SK-N-MC (cell line): ENCODE measurements at regions not wholly inside any gene's neighbourhood (a gene's known extent, or its start where the extent isn't known, plus 50 kb on each side); places are given as distances from the start of the nearest gene placed in this dataset.
A peak's percentile ranks its signal among the peaks of the same experiment; 100 is the strongest.

ENCODE experiments used
- DNase-seq: peaks from one replicate; pipeline ENCODE4 v3.0.0-alpha.2; 2011; ENCODE audit warnings: low read depth, low spot score
- H3K27ac ChIP-seq: fragments of 200-600 bp; sonication (generic); 2 replicates; pipeline ENCODE4 v1.5.1; 2016; ENCODE audit warnings: mixed run types
- H3K36me3 ChIP-seq: fragments of 200-600 bp; sonication (generic); 2 replicates; pipeline ENCODE4 v1.6.1; 2017; ENCODE audit warnings: antibody characterized with exemption, low read length, mixed read lengths; ENCODE audit not compliant: insufficient read depth
- H3K4me3 ChIP-seq: fragments of 200-600 bp; sonication (generic); 2 replicates; pipeline ENCODE4 v1.5.1; 2016
- H3K9ac ChIP-seq: fragments of 200-600 bp; sonication (generic); 2 replicates; pipeline ENCODE4 v1.8.0; 2017; ENCODE audit warnings: mixed run types, mixed read lengths; ENCODE audit not compliant: insufficient read length
- H3K9me3 ChIP-seq: fragments of 200-600 bp; sonication (generic); 2 replicates; pipeline ENCODE4 v1.6.1; 2017; ENCODE audit warnings: low read depth, mild to moderate bottlenecking, antibody characterized with exemption, low read length, moderate library complexity, mixed read lengths
- EZH2 ChIP-seq: fragments of 200-600 bp; sonication (generic); IDR thresholded peaks from one replicate; pipeline ENCODE4 v1.6.1; 2017; ENCODE audit warnings: antibody characterized with exemption
- FOXP2 ChIP-seq: optimal IDR thresholded peaks from 2 replicates; pipeline ENCODE3; 2011; ENCODE audit warnings: mild to moderate bottlenecking, moderate library complexity; ENCODE audit not compliant: insufficient read depth; ENCODE audit errors: extremely low read length, control extremely low read depth
- POLR2AphosphoS5 ChIP-seq: IDR thresholded peaks from 2 replicates; pipeline ENCODE4 v1.6.1; 2012; ENCODE audit warnings: mild to moderate bottlenecking, low read depth, low read length, borderline replicate concordance

DNA sequence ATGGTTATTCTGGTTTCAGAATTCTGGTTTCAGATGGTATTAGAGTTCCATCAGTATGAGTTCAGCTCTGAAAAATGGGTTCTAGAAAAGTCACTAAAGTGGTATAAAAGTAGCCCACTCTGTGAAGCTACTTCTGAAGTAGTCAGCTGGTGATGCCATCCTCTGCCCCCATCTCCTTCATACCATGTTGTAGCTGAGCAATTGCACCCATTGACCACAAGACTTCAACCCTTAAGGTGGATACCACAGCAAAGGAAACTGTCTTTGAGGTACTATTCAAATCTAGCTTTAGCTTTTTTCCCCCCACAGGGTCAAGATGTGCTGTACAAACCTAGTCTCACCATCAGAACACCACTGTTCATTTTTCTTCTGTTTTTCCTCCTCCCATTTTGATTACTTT, 444.9 kb downstream of the DMAC1 start:
- no peak overlapping the region for H3K4me3 ChIP-seq
- no peak overlapping the region for H3K9ac ChIP-seq
- TF ChIP-seq FOXP2 (no peak), POLR2AphosphoS5 (no peak), EZH2 (no peak)
- H3K36me3 ChIP-seq = no peaks in the 10 kb centered on the region
- H3K27ac ChIP-seq = no peak overlapping the region
- no peak for DNase-seq
- no peaks in the 10 kb centered on the region for H3K9me3 ChIP-seq

DNA sequence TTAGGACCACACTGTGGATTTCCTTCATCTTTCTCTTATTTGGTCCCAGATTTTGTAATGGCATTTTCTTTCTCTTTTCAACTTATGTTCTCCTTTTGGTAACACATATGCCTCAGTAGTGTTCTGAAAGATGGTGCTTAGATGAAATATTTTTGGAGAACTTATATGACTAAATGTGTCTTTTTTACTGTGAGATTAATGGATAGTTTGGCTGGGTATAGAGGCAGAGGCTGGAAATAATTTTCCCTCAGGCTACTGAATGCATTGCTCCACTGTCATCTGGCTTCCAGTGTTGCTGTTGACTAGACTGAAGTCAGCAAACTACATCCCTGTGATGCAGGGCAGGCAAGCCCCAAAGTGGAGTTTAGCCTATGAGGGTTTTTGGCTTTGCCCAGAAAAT, 450.9 kb downstream of the DMAC1 start:
- Histone ChIP-seq H3K4me3 (no peak overlapping the region), H3K9me3 (no peaks in the 10 kb centered on the region), H3K36me3 (no peaks in the 10 kb centered on the region), H3K9ac (no peak overlapping the region), H3K27ac (no peak overlapping the region)
- DNase-seq = no peak
- TF ChIP-seq FOXP2 = no peak
- TF ChIP-seq POLR2AphosphoS5 = no peak
- no peak for TF ChIP-seq EZH2

DNA sequence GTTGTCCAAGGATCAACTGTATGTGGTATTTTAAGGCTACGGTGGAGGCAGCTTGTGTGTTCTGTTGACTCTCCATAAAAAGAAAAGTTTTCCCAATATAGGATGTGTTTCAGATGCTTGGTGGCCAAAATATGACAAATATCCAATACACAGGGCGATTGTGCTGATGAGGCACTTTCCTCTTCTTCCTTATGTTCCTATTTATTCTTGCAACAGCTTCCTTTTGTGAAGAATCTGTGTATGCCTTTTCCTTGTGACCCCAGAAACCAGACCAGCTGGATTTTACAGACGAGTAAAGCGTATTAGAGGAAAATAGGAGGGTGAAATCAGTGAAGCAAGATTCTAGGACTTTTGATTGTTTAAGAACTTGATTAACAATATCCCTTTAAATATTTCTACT, 452.0 kb downstream of the DMAC1 start:
- Histone ChIP-seq H3K36me3 (no peaks in the 10 kb centered on the region), H3K9me3 (no peaks in the 10 kb centered on the region), H3K4me3 (no peak overlapping the region), H3K9ac (no peak overlapping the region), H3K27ac (no peak overlapping the region)
- TF ChIP-seq POLR2AphosphoS5 (no peak), EZH2 (no peak), FOXP2 (no peak)
- no peak for DNase-seq

DNA sequence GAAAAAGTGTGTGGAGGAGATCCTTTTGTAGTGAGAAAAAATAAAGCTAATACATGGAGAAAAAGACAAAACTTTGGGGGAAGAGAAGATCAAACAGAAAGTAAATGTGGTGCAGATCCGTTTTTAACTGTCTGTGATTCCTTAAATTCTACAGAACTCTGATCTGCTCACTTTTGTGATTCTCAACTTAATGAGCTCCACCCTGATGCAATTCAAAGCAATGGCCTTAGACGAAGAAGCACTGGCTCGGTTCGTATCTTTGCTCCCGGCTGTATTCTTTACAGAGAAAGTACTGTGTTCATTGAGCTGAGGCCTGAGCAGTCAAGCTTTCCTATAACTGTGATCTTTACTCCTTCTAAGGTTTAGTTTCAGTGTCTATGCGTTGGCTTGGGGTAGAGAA, 453.4 kb downstream of the DMAC1 start:
- TF ChIP-seq FOXP2 (no peak), EZH2 (no peak), POLR2AphosphoS5 (no peak)
- Histone ChIP-seq H3K9me3 (no peaks in the 10 kb centered on the region), H3K4me3 (peak overlapping the region; percentile 14; the same call in 1 of the 2 replicates)

DNA sequence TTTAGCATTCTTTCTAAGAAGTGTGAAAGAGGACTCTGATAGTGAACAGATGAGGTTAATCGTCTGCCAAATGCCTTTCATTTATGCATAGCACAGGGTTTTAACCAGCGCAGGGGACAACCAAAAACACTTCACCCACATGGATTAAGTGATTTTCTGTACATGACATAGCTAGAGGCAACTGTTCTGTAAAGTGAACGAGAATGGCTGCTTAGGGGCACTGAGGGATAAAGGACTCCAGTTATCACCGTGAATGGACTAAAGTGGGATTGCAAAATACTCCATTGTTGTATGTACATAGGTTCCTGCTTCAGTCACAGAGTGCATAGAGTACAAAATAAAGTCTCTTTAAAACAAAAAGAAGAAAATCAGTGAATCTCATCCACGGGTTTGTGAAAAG, 456.8 kb downstream of the DMAC1 start:
- Histone ChIP-seq H3K27ac (no peak overlapping the region), H3K36me3 (no peaks in the 10 kb centered on the region), H3K4me3 (no peak overlapping the region), H3K9ac (no peak overlapping the region), H3K9me3 (no peaks in the 10 kb centered on the region)
- no peak for TF ChIP-seq POLR2AphosphoS5
- no peak for TF ChIP-seq FOXP2
- no peak for TF ChIP-seq EZH2
- DNase-seq = no peak

More for the DNA sequence above, 453.4 kb downstream of the DMAC1 start:
- no peak for DNase-seq
- no peaks in the 10 kb centered on the region for H3K36me3 ChIP-seq
- no peak overlapping the region for H3K27ac ChIP-seq
- no peak overlapping the region for H3K9ac ChIP-seq

DNA sequence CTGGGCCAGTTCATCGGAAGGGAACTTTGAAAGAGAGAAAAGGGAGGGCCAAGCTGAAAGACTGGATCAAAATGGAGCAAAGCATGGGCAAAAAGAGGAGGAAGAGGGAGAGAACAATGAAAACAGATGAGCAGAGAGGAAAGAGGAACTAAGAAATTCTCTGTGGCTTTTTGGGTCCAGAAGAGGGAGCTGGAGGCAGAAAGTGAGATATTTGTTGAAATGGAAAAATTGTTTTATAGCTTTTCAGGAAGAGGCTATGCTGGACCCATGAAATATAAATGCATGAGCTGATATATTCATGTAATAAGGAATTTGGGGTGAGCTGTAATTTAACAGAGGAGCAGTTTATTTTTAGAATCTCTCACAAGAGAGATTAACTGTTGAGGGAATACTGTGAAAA, 457.3 kb downstream of the DMAC1 start:
- no peak overlapping the region for H3K27ac ChIP-seq
- H3K9me3 ChIP-seq = no peaks in the 10 kb centered on the region
- no peak for TF ChIP-seq FOXP2
- no peak for TF ChIP-seq EZH2
- TF ChIP-seq POLR2AphosphoS5 = no peak
- H3K36me3 ChIP-seq = no peaks in the 10 kb centered on the region
- no peak for DNase-seq
- H3K9ac ChIP-seq = no peak overlapping the region
- H3K4me3 ChIP-seq = no peak overlapping the region

DNA sequence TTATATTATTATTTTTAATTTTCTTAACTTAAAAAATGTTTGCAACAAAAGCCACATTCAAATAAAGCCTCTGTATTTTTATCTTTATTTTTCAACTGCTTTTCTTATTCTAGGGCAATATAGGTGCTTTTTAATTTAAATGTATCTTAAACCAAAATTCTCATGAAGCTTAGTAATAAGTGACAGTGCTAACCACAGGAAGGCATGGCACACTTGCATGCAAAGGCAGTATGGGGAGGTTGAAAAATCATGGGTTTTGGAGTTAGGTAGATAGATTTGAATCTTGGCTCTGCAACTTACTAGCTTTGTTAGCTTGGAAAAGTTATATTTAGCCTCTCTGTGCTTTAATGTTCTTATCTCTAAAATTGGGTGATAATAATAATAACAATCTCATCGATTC, 458.0 kb downstream of the DMAC1 start:
- Histone ChIP-seq H3K9me3 (no peaks in the 10 kb centered on the region), H3K9ac (no peak overlapping the region), H3K27ac (no peak overlapping the region), H3K4me3 (no peak overlapping the region), H3K36me3 (no peaks in the 10 kb centered on the region)
- no peak for TF ChIP-seq EZH2
- no peak for TF ChIP-seq POLR2AphosphoS5
- no peak for TF ChIP-seq FOXP2
- DNase-seq = no peak

DNA sequence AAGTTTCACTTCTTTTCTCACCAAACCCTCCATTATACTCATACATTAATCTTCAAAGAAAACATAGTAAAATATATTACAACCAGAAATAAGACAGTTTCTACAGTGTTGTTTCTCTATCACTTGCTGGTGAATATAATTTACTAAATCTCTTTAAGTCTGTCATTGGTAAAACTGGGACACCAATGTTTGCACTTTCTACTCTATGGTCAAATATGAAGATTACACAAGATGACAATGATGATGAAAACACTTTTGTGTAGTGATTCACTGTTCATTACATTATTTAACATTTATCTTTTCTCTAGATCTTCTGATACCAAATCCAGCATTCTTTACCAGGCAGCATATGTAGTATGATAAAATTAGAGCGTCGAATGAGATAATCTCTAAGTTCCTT, 459.1 kb downstream of the DMAC1 start:
- Histone ChIP-seq H3K4me3 (no peak overlapping the region), H3K27ac (no peak overlapping the region), H3K36me3 (no peaks in the 10 kb centered on the region), H3K9me3 (no peaks in the 10 kb centered on the region), H3K9ac (no peak overlapping the region)
- TF ChIP-seq FOXP2 (no peak), EZH2 (no peak), POLR2AphosphoS5 (no peak)
- DNase-seq = no peak

DNA sequence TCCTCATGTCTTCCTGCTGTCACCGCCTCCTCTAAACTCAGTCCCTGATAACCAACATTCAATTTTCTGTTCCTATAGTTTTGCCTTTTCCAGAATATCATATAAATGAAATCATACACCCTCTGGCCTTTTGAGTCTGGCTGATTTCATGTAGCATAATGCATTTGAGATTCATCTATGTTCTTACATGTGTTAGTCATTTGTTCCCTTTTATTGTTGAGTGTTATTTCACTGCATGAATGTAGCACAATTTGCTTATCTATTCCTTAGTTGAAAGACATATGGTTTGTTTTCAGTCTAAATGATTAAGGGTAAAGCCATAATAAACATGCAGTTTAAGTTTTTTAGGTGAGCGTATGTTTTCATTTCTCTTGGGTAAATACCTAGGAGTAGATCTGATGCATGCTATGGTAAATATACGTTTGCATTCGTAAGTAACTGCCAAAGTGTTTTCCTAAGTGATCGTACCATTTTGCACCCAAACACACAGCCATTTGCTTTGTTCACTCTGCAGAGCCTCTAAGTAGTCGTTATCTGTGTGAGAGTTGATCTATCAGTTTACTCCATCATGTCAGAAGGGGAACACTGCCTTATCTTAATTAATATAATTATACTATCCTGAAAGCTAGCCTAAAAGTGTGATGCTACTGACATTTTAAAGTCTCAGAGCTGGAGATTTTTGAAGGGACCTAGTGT, 460.8 kb downstream of the DMAC1 start:
- H3K36me3 ChIP-seq = no peaks in the 10 kb centered on the region
- no peak for DNase-seq
- no peak overlapping the region for H3K9ac ChIP-seq
- H3K4me3 ChIP-seq = no peak overlapping the region
- TF ChIP-seq FOXP2 (no peak), POLR2AphosphoS5 (no peak), EZH2 (no peak)
- H3K27ac ChIP-seq = no peak overlapping the region
- no peaks in the 10 kb centered on the region for H3K9me3 ChIP-seq
